ENCODE measurements at regions not wholly inside any gene's neighbourhood (a gene's known extent, or its start where the extent isn't known, plus 50 kb on each side); places are given as distances from the start of the nearest gene placed in this dataset.

DNA sequence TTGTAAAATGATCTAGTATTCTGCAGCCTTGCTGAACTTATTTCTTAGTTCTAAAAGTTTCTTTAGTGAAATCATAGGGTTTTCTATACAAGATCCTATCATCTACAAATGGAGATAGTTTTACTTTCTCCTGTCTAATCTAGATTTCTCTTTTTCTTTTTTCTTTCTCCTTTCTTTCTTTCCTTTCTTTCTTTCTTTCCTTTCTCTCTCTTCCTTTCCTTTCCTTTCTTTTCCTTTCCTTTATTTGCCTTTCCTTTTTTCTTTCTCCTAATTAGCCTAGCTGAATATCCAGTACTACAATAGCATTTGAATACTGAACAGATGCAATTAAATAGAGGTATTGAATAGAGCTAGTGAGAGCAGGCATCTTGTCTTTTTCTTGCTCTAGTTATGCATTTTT lies 186.6 kb upstream of the SPAG17 start:
- BruUV-seq (replicated peaks): no TSS peak
- Histone ChIP-seq H3K4me2 (ENCODE audit: low read depth, low read length) (no peak overlapping the region), H4K20me1 (ENCODE audit: insufficient read depth, low read length) (no peaks in the 10 kb centered on the region), H3K27ac (ENCODE audit: extremely low read length, insufficient read depth, low read length) (no peak overlapping the region), H2AFZ (ENCODE audit: low read length) (no peak overlapping the region), H3K4me3 (replicated peaks in 1 of 3; ENCODE audit: insufficient read depth in 1 of 3, low read depth in 2 of 3, low read length in 3 of 3) (no peak overlapping the region), H3K9ac (ENCODE audit: insufficient read depth, low read depth, low read length) (no peak overlapping the region), H3K9me3 (ENCODE audit: low read length) (peaks cover 69% of the 10 kb centered on the region), H3K27me3 (ENCODE audit: control insufficient read depth in 1 of 2, insufficient read depth in 2 of 2, low read length in 2 of 2) (no peaks in the 10 kb centered on the region), H3K79me2 (ENCODE audit: insufficient read depth, low read length) (no peaks in the 10 kb centered on the region), H3K4me1 (ENCODE audit: insufficient read depth, low read length) (no peaks in the 10 kb centered on the region), H3K36me3 (replicated peaks in 1 of 2; ENCODE audit: control insufficient read depth in 1 of 2, insufficient read depth in 2 of 2, low read length in 2 of 2) (no peaks in the 10 kb centered on the region)
- in situ Hi-C loops (cut with HindIII; ENCODE audit: extremely low pct_ligation_motif_present, low pct_unique_long_range_greater_than_20kb): no loop called here
- no peak for ATAC-seq
- TF ChIP-seq, protein P1, sequence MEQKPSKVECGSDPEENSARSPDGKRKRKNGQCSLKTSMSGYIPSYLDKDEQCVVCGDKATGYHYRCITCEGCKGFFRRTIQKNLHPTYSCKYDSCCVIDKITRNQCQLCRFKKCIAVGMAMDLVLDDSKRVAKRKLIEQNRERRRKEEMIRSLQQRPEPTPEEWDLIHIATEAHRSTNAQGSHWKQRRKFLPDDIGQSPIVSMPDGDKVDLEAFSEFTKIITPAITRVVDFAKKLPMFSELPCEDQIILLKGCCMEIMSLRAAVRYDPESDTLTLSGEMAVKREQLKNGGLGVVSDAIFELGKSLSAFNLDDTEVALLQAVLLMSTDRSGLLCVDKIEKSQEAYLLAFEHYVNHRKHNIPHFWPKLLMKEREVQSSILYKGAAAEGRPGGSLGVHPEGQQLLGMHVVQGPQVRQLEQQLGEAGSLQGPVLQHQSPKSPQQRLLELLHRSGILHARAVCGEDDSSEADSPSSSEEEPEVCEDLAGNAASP (CRISPR knock-in tag; IDR thresholded peaks at IDR 0.05; ENCODE audit: borderline replicate concordance): no peak
- TF ChIP-seq SKI (IDR thresholded peaks at IDR 0.05; ENCODE audit: partially characterized antibody) (no peak), FOXC1 (CRISPR knock-in tag; IDR thresholded peaks at IDR 0.05; ENCODE audit: borderline replicate concordance) (no peak), TSC22D2 (CRISPR knock-in tag; IDR thresholded peaks at IDR 0.05; ENCODE audit: borderline replicate concordance) (no peak), HOXA3 (CRISPR knock-in tag; IDR thresholded peaks at IDR 0.05) (no peak), ZNF3 (CRISPR knock-in tag; IDR thresholded peaks at IDR 0.05) (no peak)
- TF ChIP-seq, protein P2, sequence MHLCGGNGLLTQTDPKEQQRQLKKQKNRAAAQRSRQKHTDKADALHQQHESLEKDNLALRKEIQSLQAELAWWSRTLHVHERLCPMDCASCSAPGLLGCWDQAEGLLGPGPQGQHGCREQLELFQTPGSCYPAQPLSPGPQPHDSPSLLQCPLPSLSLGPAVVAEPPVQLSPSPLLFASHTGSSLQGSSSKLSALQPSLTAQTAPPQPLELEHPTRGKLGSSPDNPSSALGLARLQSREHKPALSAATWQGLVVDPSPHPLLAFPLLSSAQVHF (CRISPR knock-in tag; IDR thresholded peaks at IDR 0.05): no peak
- FAIRE-seq: no peak
- POLR2A ChIA-PET: no interaction called here
- no peak for DNase-seq (ENCODE audit: low spot score)
- CTCF ChIA-PET (ENCODE audit: low intra/inter-chr PET ratio, low total read pairs): no interaction called here
- intact Hi-C loops (cut with micrococcal nuclease; ENCODE audit: unreplicated experiment): no loop called here

DNA sequence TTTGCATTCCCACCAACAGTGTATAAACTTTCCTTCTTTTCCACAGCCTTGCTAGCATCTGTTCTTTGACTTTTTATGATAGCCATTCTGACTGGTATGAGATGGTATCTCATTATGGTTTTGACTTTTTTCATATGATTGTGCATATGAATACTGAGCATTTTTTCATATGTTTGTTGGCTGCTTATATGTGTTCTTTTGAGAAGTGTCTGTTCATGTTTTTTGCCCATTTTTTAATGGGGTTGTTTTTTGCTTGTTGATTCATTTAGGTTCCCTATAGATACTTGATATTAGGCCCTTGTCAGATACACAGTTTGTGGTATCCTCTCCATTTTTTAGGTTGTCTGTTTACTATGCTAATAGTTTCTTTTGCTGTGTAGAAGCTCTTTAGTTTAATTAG lies 185.8 kb upstream of the SPAG17 start:
- H3K9ac ChIP-seq (ENCODE audit: insufficient read depth, low read depth, low read length): no peak overlapping the region
- ChIA-PET POLR2A (no interaction called here), CTCF (ENCODE audit: low intra/inter-chr PET ratio, low total read pairs) (no interaction called here)
- ATAC-seq: no peak
- H3K79me2 ChIP-seq (ENCODE audit: insufficient read depth, low read length): no peaks in the 10 kb centered on the region
- no peak overlapping the region for H3K27ac ChIP-seq (ENCODE audit: extremely low read length, insufficient read depth, low read length)
- in situ Hi-C loops (cut with HindIII; ENCODE audit: extremely low pct_ligation_motif_present, low pct_unique_long_range_greater_than_20kb): no loop called here
- no peaks in the 10 kb centered on the region for H3K4me1 ChIP-seq (ENCODE audit: insufficient read depth, low read length)
- H3K9me3 ChIP-seq (ENCODE audit: low read length): peaks cover 69% of the 10 kb centered on the region
- no peaks in the 10 kb centered on the region for H3K36me3 ChIP-seq (replicated peaks in 1 of 2; ENCODE audit: control insufficient read depth in 1 of 2, insufficient read depth in 2 of 2, low read length in 2 of 2)
- FAIRE-seq: no peak
- no peak overlapping the region for H3K4me2 ChIP-seq (ENCODE audit: low read depth, low read length)
- DNase-seq (ENCODE audit: low spot score): no peak
- no peak overlapping the region for H3K4me3 ChIP-seq (replicated peaks in 1 of 3; ENCODE audit: insufficient read depth in 1 of 3, low read depth in 2 of 3, low read length in 3 of 3)
- no peak overlapping the region for H2AFZ ChIP-seq (ENCODE audit: low read length)
- no peak for TF ChIP-seq DPF2 (CRISPR knock-in tag; IDR thresholded peaks at IDR 0.05; ENCODE audit: borderline replicate concordance, low read depth)
- intact Hi-C loops (cut with micrococcal nuclease; ENCODE audit: unreplicated experiment): no loop called here
- H4K20me1 ChIP-seq (ENCODE audit: insufficient read depth, low read length): no peaks in the 10 kb centered on the region
- BruUV-seq (replicated peaks): no TSS peak
- H3K27me3 ChIP-seq (ENCODE audit: control insufficient read depth in 1 of 2, insufficient read depth in 2 of 2, low read length in 2 of 2): no peaks in the 10 kb centered on the region
